ENCODE measurements at regions not wholly inside any gene's neighbourhood (a gene's known extent, or its start where the extent isn't known, plus 50 kb on each side); places are given as distances from the start of the nearest gene placed in this dataset.

GRCh38 chr14:43408472-43408871, 1098.6 kb downstream of the FSCB start:
- DNase-seq (no peak), ATAC-seq (ENCODE audit: low read depth) (no peak)
- TF ChIP-seq, protein P1, sequence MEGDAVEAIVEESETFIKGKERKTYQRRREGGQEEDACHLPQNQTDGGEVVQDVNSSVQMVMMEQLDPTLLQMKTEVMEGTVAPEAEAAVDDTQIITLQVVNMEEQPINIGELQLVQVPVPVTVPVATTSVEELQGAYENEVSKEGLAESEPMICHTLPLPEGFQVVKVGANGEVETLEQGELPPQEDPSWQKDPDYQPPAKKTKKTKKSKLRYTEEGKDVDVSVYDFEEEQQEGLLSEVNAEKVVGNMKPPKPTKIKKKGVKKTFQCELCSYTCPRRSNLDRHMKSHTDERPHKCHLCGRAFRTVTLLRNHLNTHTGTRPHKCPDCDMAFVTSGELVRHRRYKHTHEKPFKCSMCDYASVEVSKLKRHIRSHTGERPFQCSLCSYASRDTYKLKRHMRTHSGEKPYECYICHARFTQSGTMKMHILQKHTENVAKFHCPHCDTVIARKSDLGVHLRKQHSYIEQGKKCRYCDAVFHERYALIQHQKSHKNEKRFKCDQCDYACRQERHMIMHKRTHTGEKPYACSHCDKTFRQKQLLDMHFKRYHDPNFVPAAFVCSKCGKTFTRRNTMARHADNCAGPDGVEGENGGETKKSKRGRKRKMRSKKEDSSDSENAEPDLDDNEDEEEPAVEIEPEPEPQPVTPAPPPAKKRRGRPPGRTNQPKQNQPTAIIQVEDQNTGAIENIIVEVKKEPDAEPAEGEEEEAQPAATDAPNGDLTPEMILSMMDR (IDR thresholded peaks at IDR 0.05), result no peak
- no peak for TF ChIP-seq EZH2 (IDR thresholded peaks at IDR 0.05; ENCODE audit: borderline replicate concordance, insufficient read depth, low read depth, low read length, poor library complexity, severe bottlenecking)
- POLR2A ChIA-PET, result no interaction called here
- Histone ChIP-seq H3K4me2 (replicated peaks; ENCODE audit: low read depth, low read length, poor library complexity, severe bottlenecking) (no peak overlapping the region), H3K27ac (ENCODE audit: low read length in 2 of 2) (no peak overlapping the region), H3K27me3 (replicated peaks in 1 of 4; ENCODE audit: control extremely low read depth in 1 of 4, control insufficient read depth in 3 of 4, insufficient read depth in 4 of 4, low read length in 3 of 4) (no peaks in the 10 kb centered on the region), H3K79me2 (ENCODE audit: control insufficient read depth, insufficient read depth, low read length) (no peaks in the 10 kb centered on the region), H3K4me1 (ENCODE audit: control insufficient read depth in 2 of 2, insufficient read depth in 2 of 2, low read length in 2 of 2) (no peaks in the 10 kb centered on the region), H4K20me1 (ENCODE audit: control insufficient read depth, insufficient read depth, low read length, poor library complexity, severe bottlenecking) (no peaks in the 10 kb centered on the region), H3K4me3 (ENCODE audit: control extremely low read depth in 1 of 5, extremely low read depth in 1 of 5, insufficient read depth in 1 of 5, low read depth in 2 of 5, low read length in 4 of 5) (no peak overlapping the region), H3K9ac (ENCODE audit: low read length) (no peak overlapping the region), H3K36me3 (replicated peaks in 1 of 2; ENCODE audit: control extremely low read depth in 1 of 2, control insufficient read depth in 1 of 2, extremely low read depth in 1 of 2, insufficient read depth in 2 of 2, low read length in 1 of 2) (no peaks in the 10 kb centered on the region), H2AFZ (ENCODE audit: insufficient read depth, low read depth, low read length, poor library complexity, severe bottlenecking) (no peak overlapping the region), H3K9me3 (ENCODE audit: control extremely low read depth in 1 of 3, control insufficient read depth in 2 of 3, insufficient read depth in 1 of 3, low read length in 2 of 3) (peaks cover 0 to 6% (median 2%) of the 10 kb centered on the region in 3 donors)
- Mint-ChIP-seq H3K4me3 (no peak overlapping the region), H3K27ac (no peak overlapping the region), H3K4me1 (no peaks in the 10 kb centered on the region), H3K9me3 (ENCODE audit: insufficient read depth) (no peaks in the 10 kb centered on the region), H3K27me3 (no peaks in the 10 kb centered on the region)
- intact Hi-C loops (cut with micrococcal nuclease), result no loop called here
- CTCF ChIA-PET, result no interaction called here

DNA sequence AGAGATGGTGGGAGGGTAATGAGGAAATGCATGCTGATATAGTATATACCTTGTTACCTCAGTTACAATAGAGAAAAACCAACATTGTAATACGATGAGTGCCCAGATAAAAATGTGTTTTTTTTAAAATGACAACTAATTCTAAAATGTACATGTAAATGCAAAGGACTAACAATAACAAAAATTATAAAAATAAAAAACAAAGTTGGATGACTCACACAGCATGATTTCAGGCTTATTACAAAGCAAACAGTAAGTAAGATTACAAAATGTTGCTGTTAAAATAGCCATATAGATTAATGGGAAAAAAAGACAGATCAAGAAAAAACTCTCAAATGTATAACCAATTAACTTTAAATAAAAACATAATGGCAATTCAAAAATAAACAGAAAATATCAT, 1099.4 kb downstream of the FSCB start:
- Histone ChIP-seq H3K4me2 (replicated peaks; ENCODE audit: low read depth, low read length, poor library complexity, severe bottlenecking) (no peak overlapping the region), H3K9ac (ENCODE audit: low read length) (no peak overlapping the region), H2AFZ (ENCODE audit: insufficient read depth, low read depth, low read length, poor library complexity, severe bottlenecking) (no peak overlapping the region), H3K4me1 (ENCODE audit: control insufficient read depth in 2 of 2, insufficient read depth in 2 of 2, low read length in 2 of 2) (no peaks in the 10 kb centered on the region), H3K4me3 (ENCODE audit: control extremely low read depth in 1 of 5, extremely low read depth in 1 of 5, insufficient read depth in 1 of 5, low read depth in 2 of 5, low read length in 4 of 5) (no peak overlapping the region), H4K20me1 (ENCODE audit: control insufficient read depth, insufficient read depth, low read length, poor library complexity, severe bottlenecking) (no peaks in the 10 kb centered on the region), H3K36me3 (replicated peaks in 1 of 2; ENCODE audit: control extremely low read depth in 1 of 2, control insufficient read depth in 1 of 2, extremely low read depth in 1 of 2, insufficient read depth in 2 of 2, low read length in 1 of 2) (no peaks in the 10 kb centered on the region), H3K27me3 (replicated peaks in 1 of 4; ENCODE audit: control extremely low read depth in 1 of 4, control insufficient read depth in 3 of 4, insufficient read depth in 4 of 4, low read length in 3 of 4) (no peaks in the 10 kb centered on the region), H3K9me3 (ENCODE audit: control extremely low read depth in 1 of 3, control insufficient read depth in 2 of 3, insufficient read depth in 1 of 3, low read length in 2 of 3) (peaks cover 0 to 6% (median 2%) of the 10 kb centered on the region in 3 donors), H3K79me2 (ENCODE audit: control insufficient read depth, insufficient read depth, low read length) (no peaks in the 10 kb centered on the region), H3K27ac (ENCODE audit: low read length in 2 of 2) (no peak overlapping the region)
- H3K4me1 Mint-ChIP-seq, result no peaks in the 10 kb centered on the region
- intact Hi-C loops (cut with micrococcal nuclease), result no loop called here
- no peak for TF ChIP-seq EZH2 (IDR thresholded peaks at IDR 0.05; ENCODE audit: borderline replicate concordance, insufficient read depth, low read depth, low read length, poor library complexity, severe bottlenecking)
- TF ChIP-seq, protein P1 (IDR thresholded peaks at IDR 0.05), result no peak
- CTCF ChIA-PET, result no interaction called here
- POLR2A ChIA-PET, result no interaction called here
- H3K4me3 Mint-ChIP-seq, result no peak overlapping the region
- WGBS (ENCODE audit: insufficient coverage), result no CpG with 5 or more reads among the region's 1 CpG
- ATAC-seq (ENCODE audit: low read depth) (no peak), DNase-seq (no peak)
- H3K9me3 Mint-ChIP-seq (ENCODE audit: insufficient read depth), result no peaks in the 10 kb centered on the region
- H3K27ac Mint-ChIP-seq, result no peak overlapping the region
- H3K27me3 Mint-ChIP-seq, result no peaks in the 10 kb centered on the region

Data from B cell (primary cell).